Keratinocyte (primary cell): ENCODE measurements at regions not wholly inside any gene's neighbourhood (a gene's known extent, or its start where the extent isn't known, plus 50 kb on each side); places are given as distances from the start of the nearest gene placed in this dataset.

Experiments
- DNase-seq: peaks from one replicate; pipeline ENCODE4 v3.0.0-alpha.2; 2011; ENCODE audit warnings: low read depth, missing footprints, low spot score
- FAIRE-seq: peaks from 2 replicates; lab custom pipeline; 2011; peaks lifted over from hg19 to GRCh38; lab: Jason Lieb, UNC
- H2AFZ ChIP-seq: 2 replicates; pipeline ENCODE4 v1.6.0; 2012; ENCODE audit warnings: low read length, control low read depth, inconsistent platforms; ENCODE audit not compliant: control insufficient read depth
- H3K27ac ChIP-seq: 2 replicates; pipeline ENCODE4 v1.5.1; 2011; ENCODE audit warnings: low read length; ENCODE audit not compliant: control insufficient read depth, insufficient read depth
- H3K27me3 ChIP-seq: 3 replicates; pipeline ENCODE4 v1.6.0; 2011; ENCODE audit warnings: low read length; ENCODE audit not compliant: control insufficient read depth, insufficient read depth; ENCODE audit errors: extremely low read depth
- H3K36me3 ChIP-seq, 2 experiments: 2 replicates in 1 of 2; 3 replicates in 1 of 2; pipeline ENCODE4 v1.5.1; 2011; ENCODE audit warnings: low read length in 2 of 2, mild to moderate bottlenecking in 1 of 2; ENCODE audit not compliant: control insufficient read depth in 2 of 2, insufficient read depth in 2 of 2; ENCODE audit errors: extremely low read depth in 1 of 2
- H3K4me1 ChIP-seq: 3 replicates; pipeline ENCODE4 v1.5.1; 2011; ENCODE audit warnings: low read length; ENCODE audit not compliant: control insufficient read depth, insufficient read depth; ENCODE audit errors: extremely low read depth
- H3K4me2 ChIP-seq: 3 replicates; pipeline ENCODE4 v1.6.0; 2011; ENCODE audit warnings: low read depth, low read length; ENCODE audit not compliant: control insufficient read depth, insufficient read depth; ENCODE audit errors: extremely low read depth
- H3K4me3 ChIP-seq, 3 experiments: fragments of 200-600 bp in 1 of 3; sonication (generic) in 1 of 3; 2 replicates in 2 of 3; 3 replicates in 1 of 3; pipeline ENCODE4 v1.5.1; 2011 to 2016; ENCODE audit warnings: low read length in 3 of 3, mild to moderate bottlenecking in 3 of 3, control low read depth in 2 of 3, inconsistent platforms in 1 of 3, low read depth in 1 of 3, mixed read lengths in 1 of 3, mixed run types in 1 of 3, moderate library complexity in 1 of 3; ENCODE audit not compliant: control insufficient read depth in 2 of 3, insufficient read depth in 2 of 3; ENCODE audit errors: extremely low read depth in 1 of 3
- H3K79me2 ChIP-seq: 2 replicates; pipeline ENCODE4 v1.6.0; 2012; ENCODE audit warnings: low read length; ENCODE audit not compliant: control insufficient read depth, insufficient read depth
- H3K9ac ChIP-seq: 3 replicates; pipeline ENCODE4 v1.6.0; 2011; ENCODE audit warnings: low read length; ENCODE audit not compliant: control insufficient read depth, insufficient read depth; ENCODE audit errors: extremely low read depth
- H3K9me1 ChIP-seq: 3 replicates; pipeline ENCODE4 v1.6.0; 2011; ENCODE audit warnings: low read length; ENCODE audit not compliant: control insufficient read depth, insufficient read depth; ENCODE audit errors: extremely low read depth
- H3K9me3 ChIP-seq: 2 replicates; pipeline ENCODE4 v1.5.1; 2012; ENCODE audit warnings: low read depth, low read length; ENCODE audit not compliant: control insufficient read depth
- H4K20me1 ChIP-seq: 3 replicates; pipeline ENCODE4 v1.6.0; 2011; ENCODE audit warnings: low read length; ENCODE audit not compliant: control insufficient read depth, insufficient read depth; ENCODE audit errors: extremely low read depth
- EZH2 ChIP-seq: IDR thresholded peaks from one replicate; pipeline ENCODE4 v1.6.1; 2012; ENCODE audit warnings: inconsistent platforms, mild to moderate bottlenecking, low read length, moderate library complexity
- dilution Hi-C: fragments of 300-500 bp; cut with MboI; formaldehyde crosslinking; loops from one replicate; pipeline ENCODE4 v1.7.0; 2020; ENCODE audit warnings: low sequenced_read_pairs; ENCODE audit not compliant: extremely low pct_ligation_motif_present
- TF ChIP-seq, protein P1 (sequence below), 3 experiments: IDR thresholded peaks in 1 of 3; conservative IDR thresholded peaks in 1 of 3; optimal IDR thresholded peaks in 1 of 3; 2 replicates in 2 of 3; 3 replicates in 1 of 3; pipeline versions ENCODE3 to v1.5.1; 2011; ENCODE audit warnings: low read length in 3 of 3, mild to moderate bottlenecking in 3 of 3, moderate library complexity in 2 of 3, control low read depth in 1 of 3, inconsistent platforms in 1 of 3; ENCODE audit not compliant: insufficient read depth in 2 of 3; ENCODE audit errors: extremely low read depth in 1 of 3

- H3K27me3 ChIP-seq, result no peaks in the 10 kb centered on the region
- dilution Hi-C loops, result no loop called here
These were observed 111.7 kb downstream of the MYCN start for GRCh38 chr2:16051841-16052564.

GRCh38 chr2:16050908-16051489 is 110.6 kb downstream of the MYCN start:
- no peaks in the 10 kb centered on the region for H3K4me1 ChIP-seq
- H3K27me3 ChIP-seq, result no peaks in the 10 kb centered on the region
- H2AFZ ChIP-seq, result no peak overlapping the region
- FAIRE-seq (no peak), DNase-seq (no peak)
- TF ChIP-seq, protein P1, sequence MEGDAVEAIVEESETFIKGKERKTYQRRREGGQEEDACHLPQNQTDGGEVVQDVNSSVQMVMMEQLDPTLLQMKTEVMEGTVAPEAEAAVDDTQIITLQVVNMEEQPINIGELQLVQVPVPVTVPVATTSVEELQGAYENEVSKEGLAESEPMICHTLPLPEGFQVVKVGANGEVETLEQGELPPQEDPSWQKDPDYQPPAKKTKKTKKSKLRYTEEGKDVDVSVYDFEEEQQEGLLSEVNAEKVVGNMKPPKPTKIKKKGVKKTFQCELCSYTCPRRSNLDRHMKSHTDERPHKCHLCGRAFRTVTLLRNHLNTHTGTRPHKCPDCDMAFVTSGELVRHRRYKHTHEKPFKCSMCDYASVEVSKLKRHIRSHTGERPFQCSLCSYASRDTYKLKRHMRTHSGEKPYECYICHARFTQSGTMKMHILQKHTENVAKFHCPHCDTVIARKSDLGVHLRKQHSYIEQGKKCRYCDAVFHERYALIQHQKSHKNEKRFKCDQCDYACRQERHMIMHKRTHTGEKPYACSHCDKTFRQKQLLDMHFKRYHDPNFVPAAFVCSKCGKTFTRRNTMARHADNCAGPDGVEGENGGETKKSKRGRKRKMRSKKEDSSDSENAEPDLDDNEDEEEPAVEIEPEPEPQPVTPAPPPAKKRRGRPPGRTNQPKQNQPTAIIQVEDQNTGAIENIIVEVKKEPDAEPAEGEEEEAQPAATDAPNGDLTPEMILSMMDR (optimal IDR thresholded peaks at IDR 0.05 in 1 of 3, IDR thresholded peaks at IDR 0.05 in 1 of 3, conservative IDR thresholded peaks at IDR 0.05 in 1 of 3; ENCODE audit: extremely low read depth in 1 of 3, insufficient read depth in 2 of 3, low read length in 3 of 3), result no peak
- no peak for TF ChIP-seq EZH2
- no peaks in the 10 kb centered on the region for H4K20me1 ChIP-seq
- no peaks in the 10 kb centered on the region for H3K79me2 ChIP-seq
- dilution Hi-C loops, result no loop called here
- H3K9me1 ChIP-seq, result no peaks in the 10 kb centered on the region
- H3K27ac ChIP-seq, result no peak overlapping the region
- H3K9me3 ChIP-seq, result no peaks in the 10 kb centered on the region
- no peak overlapping the region for H3K4me3 ChIP-seq
- no peak overlapping the region for H3K4me2 ChIP-seq
- H3K9ac ChIP-seq, result no peak overlapping the region
- H3K36me3 ChIP-seq, result no peaks in the 10 kb centered on the region

More at GRCh38 chr2:16051841-16052564, 111.7 kb downstream of the MYCN start:
- Histone ChIP-seq H3K4me3 (no peak overlapping the region), H3K4me2 (no peak overlapping the region), H3K4me1 (no peaks in the 10 kb centered on the region), H3K27ac (no peak overlapping the region), H3K9me3 (no peaks in the 10 kb centered on the region), H4K20me1 (no peaks in the 10 kb centered on the region), H3K36me3 (no peaks in the 10 kb centered on the region), H2AFZ (no peak overlapping the region), H3K79me2 (no peaks in the 10 kb centered on the region), H3K9me1 (no peaks in the 10 kb centered on the region), H3K9ac (no peak overlapping the region)
- no peak for FAIRE-seq
- DNase-seq, result no peak
- TF ChIP-seq, protein P1 (optimal IDR thresholded peaks at IDR 0.05 in 1 of 3, IDR thresholded peaks at IDR 0.05 in 1 of 3, conservative IDR thresholded peaks at IDR 0.05 in 1 of 3; ENCODE audit: extremely low read depth in 1 of 3, insufficient read depth in 2 of 3, low read length in 3 of 3), result no peak
- no peak for TF ChIP-seq EZH2
